GM12892 (cell line): ENCODE measurements at regions not wholly inside any gene's neighbourhood (a gene's known extent, or its start where the extent isn't known, plus 50 kb on each side); places are given as distances from the start of the nearest gene placed in this dataset.

ENCODE experiments used
- DNase-seq: peaks from one replicate; pipeline ENCODE4 v3.0.0; 2011; ENCODE audit not compliant: insufficient read length
- FAIRE-seq: peaks from 2 replicates; lab custom pipeline; 2011; peaks lifted over from hg19 to GRCh38; lab: Jason Lieb, UNC
- POLR2A ChIP-seq: IDR thresholded peaks from 2 replicates; pipeline ENCODE4 v1.6.1; 2011; ENCODE audit warnings: low read depth, low read length, control low read depth
- POLR2AphosphoS5 ChIP-seq: IDR thresholded peaks from 2 replicates; pipeline ENCODE4 v1.6.1; 2011; ENCODE audit warnings: low read depth, low read length, control low read depth
- TAF1 ChIP-seq: IDR thresholded peaks from 2 replicates; pipeline ENCODE4 v1.6.1; 2011; ENCODE audit warnings: low read depth, mild to moderate bottlenecking, control low read depth, low read length, borderline replicate concordance

DNA sequence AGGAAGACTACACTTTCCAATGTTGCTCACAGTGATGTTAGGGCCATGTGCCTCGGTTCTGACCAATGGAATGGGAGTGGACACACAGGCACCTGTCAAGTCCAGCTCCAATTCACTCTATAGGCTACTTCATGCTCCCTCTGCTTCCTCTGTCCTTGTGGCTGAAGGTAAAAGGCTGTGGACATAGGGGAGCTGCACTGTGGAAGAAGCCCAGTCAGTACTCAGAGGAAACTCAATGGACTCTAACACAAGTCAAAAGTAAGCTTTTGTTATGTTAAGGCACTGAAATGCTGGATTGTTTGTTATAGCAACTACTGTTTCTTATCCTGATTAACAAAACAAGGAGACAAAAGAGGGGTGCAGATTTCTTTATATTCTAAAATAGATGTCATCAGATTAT, 278.2 kb downstream of the BCL11B start:
- DNase-seq (no peak), FAIRE-seq (no peak)
- TF ChIP-seq POLR2A (no peak), POLR2AphosphoS5 (no peak), TAF1 (no peak)

DNA sequence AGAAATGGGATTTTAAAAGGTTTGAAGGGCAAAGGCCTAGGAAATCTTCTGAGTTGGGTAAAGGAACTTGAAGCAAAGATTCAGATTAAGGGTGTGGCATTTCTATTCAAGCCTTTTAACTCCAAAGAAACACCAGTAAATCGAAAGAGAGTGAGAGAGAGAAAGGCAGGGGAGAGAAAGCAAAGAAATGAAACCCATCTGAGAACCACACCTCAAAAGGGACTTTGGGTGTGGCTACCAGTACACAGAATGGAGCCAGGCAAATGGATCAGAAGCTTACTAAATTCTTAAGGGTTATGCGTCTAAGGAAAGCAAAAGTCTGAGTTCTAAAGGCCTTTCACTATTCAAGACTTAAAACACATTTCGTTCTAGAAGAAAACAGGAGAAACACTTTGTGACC, 277.4 kb downstream of the BCL11B start:
- no peak for TF ChIP-seq POLR2AphosphoS5
- no peak for TF ChIP-seq POLR2A
- no peak for TF ChIP-seq TAF1
- no peak for FAIRE-seq
- DNase-seq, result no peak

DNA sequence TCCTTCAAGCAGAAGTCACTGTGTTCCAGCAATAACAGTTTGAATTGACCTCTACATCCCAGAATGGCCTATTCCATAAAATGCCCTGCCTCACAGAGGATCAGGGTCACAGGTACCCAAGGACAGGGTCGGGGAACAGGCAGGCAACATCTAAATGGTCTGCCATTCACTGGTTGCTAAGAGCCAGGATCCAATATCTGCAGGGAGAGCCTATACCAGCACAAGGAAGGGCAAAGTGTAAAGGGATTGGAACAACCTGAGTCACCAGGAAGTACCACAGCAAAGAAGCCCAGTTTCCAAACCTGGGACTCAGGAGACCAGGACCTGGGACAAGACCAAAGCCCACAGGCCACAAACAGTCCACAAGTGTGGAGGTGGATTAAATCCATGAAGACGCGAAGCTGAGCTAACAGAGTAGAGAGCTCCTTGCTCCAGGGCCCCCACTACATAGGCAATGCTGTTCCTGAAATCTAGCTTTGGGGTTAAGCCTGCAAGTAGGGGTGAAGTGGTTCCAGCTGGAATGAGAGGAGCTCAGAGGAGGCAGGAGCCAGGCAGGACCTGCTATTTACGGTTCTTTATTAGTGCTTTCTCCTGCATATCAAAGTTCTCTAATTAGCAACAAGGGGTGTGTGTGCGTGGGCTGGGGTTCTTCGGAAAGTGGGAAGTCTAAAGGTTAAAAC, 274.3 kb downstream of the BCL11B start:
- TF ChIP-seq POLR2A (no peak), TAF1 (no peak), POLR2AphosphoS5 (no peak)
- no peak for FAIRE-seq
- no peak for DNase-seq

DNA sequence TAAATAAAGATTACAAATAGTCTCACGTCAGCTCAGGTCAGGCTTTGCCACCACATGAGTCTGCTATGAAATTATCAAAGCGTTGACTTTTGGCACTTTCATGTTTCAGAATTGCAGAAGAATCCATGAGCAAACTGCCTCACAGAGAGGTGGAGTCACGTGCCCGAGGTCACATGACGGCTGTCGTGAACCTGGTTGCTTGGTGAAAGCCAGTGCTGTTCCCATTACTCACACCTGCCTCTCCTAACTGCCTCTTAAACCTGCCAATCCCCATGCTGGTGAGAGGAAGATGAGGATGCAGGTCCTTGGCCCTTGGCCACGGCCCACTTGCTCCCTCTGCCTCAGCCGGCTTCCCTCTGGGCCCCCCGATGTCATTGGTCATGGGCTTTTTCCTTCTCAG, 272.7 kb downstream of the BCL11B start:
- DNase-seq, result no peak
- FAIRE-seq, result no peak
- no peak for TF ChIP-seq TAF1
- no peak for TF ChIP-seq POLR2AphosphoS5
- no peak for TF ChIP-seq POLR2A

DNA sequence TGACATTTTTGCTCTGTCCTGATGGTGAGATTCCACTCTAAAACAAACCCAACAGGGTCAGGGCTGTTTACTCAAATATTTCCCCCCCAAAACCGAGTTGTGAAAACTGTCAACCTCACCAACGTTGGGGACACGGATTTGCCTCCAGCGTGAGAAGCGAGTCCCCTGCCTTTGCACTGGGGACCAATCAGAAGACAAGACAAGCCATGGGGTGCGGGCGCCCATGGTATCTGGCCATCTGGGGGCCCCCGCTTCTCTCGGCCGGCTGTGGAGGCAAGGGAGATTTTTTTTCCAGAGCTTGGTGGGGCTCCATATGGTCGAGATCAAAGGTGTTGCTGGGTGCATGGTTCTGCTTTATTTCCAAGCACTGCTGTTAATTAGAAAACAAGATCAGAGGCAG, 272.1 kb downstream of the BCL11B start:
- TF ChIP-seq POLR2A (no peak), TAF1 (no peak)
- no peak for DNase-seq
- no peak for FAIRE-seq

DNA sequence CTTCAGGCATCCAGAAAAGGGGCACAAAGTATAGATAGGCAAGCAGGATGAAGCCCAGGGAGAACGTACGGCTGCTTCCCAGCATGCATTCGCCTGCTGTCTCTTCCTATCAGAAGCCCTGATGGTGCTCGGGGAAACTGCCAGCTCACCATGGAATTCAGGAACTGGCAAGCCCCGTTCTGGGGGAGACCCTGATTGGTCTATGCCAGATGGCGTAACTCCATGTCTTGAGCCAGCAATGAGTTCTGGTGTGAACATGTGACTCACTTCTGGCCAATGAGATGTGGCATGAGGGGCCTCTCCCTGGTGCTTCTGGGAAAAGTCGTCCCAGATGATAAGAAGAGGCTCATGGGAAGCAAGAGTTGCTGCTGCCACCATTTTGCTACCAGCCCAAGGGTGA, 270.8 kb downstream of the BCL11B start:
- DNase-seq (no peak), FAIRE-seq (no peak)
- TF ChIP-seq TAF1, result no peak
- no peak for TF ChIP-seq POLR2A
- TF ChIP-seq POLR2AphosphoS5, result no peak

DNA sequence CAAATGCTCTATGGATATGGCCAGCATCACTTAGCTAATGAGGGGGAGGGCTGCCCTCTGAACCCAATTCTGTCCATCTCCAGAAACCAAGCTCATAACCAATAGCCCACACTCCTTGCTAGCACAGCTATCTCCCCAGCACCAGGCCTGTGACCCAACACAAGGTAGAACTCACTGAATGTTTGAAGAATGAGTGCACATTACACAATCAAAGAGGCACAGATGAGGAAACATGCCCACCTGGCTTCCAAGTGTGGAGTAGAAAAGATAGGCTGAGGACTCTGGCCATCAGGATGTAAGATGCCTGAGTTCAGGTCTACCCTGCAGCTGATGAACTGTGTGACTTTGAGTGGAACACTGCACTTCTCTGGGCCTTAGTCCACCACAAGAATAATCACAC, 268.4 kb downstream of the BCL11B start:
- TF ChIP-seq POLR2AphosphoS5 (no peak), TAF1 (no peak), POLR2A (no peak)
- FAIRE-seq (no peak), DNase-seq (no peak)

DNA sequence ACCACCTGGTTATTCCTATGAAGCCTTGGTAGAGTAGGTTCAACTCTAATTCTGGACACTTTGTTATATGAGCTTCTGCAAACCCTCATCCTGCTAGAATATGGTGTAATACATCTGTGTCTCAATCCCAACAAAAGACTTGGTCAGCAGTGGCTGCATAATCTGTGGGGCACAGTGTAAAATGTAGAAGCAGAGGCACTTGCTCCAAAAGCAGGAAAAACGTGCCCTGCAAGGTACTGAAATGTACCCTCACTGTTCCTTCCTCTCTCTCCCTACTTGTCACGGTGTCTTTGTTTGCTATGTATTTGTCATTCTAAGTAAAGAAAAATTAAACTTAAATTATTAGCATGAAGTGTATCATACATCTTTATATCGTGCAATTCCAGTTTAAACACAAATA, 267.9 kb downstream of the BCL11B start:
- DNase-seq (no peak), FAIRE-seq (no peak)
- TF ChIP-seq TAF1 (no peak), POLR2A (no peak), POLR2AphosphoS5 (no peak)

DNA sequence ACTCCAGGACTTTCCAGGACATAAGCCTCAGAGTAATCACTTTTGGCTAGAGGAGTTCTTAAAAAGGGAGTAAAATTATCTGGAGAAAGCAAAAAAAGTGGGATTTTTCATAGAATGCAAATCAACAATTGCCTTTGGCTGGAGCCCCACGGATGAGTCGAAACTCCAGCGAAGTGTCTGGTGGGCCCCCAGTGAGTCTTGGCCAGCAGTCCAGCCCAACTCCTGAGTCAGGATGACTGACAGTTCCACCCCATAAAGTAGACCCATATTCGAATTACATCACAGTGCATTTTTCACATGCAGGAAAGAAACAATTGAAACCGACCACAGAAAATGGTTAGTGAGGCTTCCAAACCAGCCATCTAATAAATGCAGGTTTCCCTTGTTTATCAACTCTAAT, 265.7 kb downstream of the BCL11B start:
- TF ChIP-seq POLR2A, result no peak
- no peak for TF ChIP-seq TAF1
- no peak for TF ChIP-seq POLR2AphosphoS5
- no peak for DNase-seq
- FAIRE-seq, result no peak

DNA sequence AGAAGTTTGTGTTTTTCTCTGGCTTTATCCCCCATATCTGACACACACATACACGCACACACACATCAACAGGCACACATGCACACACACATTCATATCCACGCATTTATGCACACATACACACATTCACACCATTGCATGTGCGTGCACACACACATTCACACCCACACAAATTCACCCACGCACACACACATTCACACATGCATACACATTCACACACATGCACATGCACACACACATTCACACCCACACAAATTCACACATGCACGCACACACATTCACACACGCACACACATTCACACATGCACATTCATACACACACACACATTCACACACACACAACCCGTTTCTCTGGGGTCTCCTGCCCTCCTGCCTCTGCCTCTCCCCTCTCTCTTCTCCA, 264.2 kb downstream of the BCL11B start:
- DNase-seq (no peak), FAIRE-seq (no peak)
- TF ChIP-seq POLR2A (no peak), TAF1 (no peak), POLR2AphosphoS5 (no peak)

DNA sequence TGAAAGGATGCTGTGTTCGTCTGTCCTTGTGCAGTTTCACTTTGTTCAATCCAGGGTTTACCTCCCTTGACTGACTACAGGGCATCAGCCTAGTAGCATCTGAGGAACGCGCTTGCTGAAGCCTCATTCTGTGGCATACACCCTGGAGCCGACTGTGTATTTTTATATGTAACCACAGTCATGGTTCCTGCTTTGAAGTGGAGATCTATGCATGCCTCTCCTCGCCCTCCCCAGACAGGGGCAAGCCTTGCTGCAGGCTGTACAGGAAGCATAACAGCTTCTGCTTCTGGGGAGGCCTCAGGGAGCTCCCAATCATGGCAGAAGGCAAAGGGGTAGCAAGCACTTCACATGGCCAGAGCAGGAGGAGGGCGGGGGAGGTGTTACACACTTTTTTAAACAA, 262.1 kb downstream of the BCL11B start:
- FAIRE-seq, result no peak
- TF ChIP-seq POLR2AphosphoS5, result no peak
- no peak for TF ChIP-seq POLR2A
- no peak for TF ChIP-seq TAF1
- no peak for DNase-seq

DNA sequence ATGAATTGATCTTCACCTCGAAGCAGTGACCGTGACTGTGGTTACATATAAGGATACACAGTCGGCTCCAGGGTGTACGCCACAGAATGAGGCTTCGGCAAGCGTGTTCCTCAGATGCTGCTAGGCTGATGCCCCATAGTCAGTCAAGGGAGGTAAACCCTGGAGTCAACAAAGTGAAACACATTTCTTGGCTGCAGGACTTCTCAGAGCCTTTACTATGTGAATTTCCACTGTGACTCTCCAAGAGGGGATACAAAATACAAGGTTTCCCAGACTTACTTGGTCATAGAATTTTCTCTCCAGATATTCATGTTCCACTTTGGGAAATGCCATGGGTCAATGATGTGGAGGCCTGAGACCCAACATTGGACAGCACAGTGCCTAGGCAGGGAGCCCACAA, 260.6 kb downstream of the BCL11B start:
- DNase-seq, result no peak

More for the DNA sequence above, 260.6 kb downstream of the BCL11B start:
- no peak for FAIRE-seq
- TF ChIP-seq TAF1 (no peak), POLR2AphosphoS5 (no peak), POLR2A (no peak)
